Karpas-422 (cell line): ENCODE measurements at regions not wholly inside any gene's neighbourhood (a gene's known extent, or its start where the extent isn't known, plus 50 kb on each side); places are given as distances from the start of the nearest gene placed in this dataset.

Experiments
- DNase-seq: peaks from one replicate; pipeline ENCODE4 v3.0.0-alpha.2; 2015
- H2AFZ ChIP-seq: fragments of 200-600 bp; sonication (generic); 2 replicates; pipeline ENCODE4 v1.6.1; 2014; ENCODE audit warnings: antibody characterized with exemption, low read length, mixed read lengths
- H3K27ac ChIP-seq: fragments of 200-600 bp; sonication (generic); 2 replicates; pipeline ENCODE4 v1.5.1; 2014; ENCODE audit warnings: mild to moderate bottlenecking, low read length, moderate library complexity
- H3K27me3 ChIP-seq: fragments of 200-600 bp; sonication (generic); 2 replicates; pipeline ENCODE4 v1.6.1; 2014; ENCODE audit warnings: low read length, mixed read lengths
- H3K36me3 ChIP-seq: fragments of 200-600 bp; sonication (generic); 2 replicates; pipeline ENCODE4 v1.6.1; 2014; ENCODE audit warnings: low read length, mixed read lengths; ENCODE audit not compliant: insufficient read depth
- H3K4me1 ChIP-seq: fragments of 200-600 bp; sonication (generic); 2 replicates; pipeline ENCODE4 v1.6.1; 2014; ENCODE audit warnings: mild to moderate bottlenecking, low read length, mixed read lengths
- H3K4me2 ChIP-seq: fragments of 200-600 bp; sonication (generic); 2 replicates; pipeline ENCODE4 v1.6.1; 2014; ENCODE audit warnings: low read length, low read depth, mild to moderate bottlenecking; ENCODE audit not compliant: poor library complexity, severe bottlenecking
- H3K4me3 ChIP-seq: fragments of 200-600 bp; sonication (generic); 2 replicates; pipeline ENCODE4 v1.5.1; 2014; ENCODE audit warnings: mild to moderate bottlenecking, antibody characterized with exemption, low read length, mixed read lengths
- H3K79me2 ChIP-seq: fragments of 200-600 bp; sonication (generic); 2 replicates; pipeline ENCODE4 v1.6.1; 2014; ENCODE audit warnings: mild to moderate bottlenecking, low read length, mixed read lengths
- H3K9ac ChIP-seq: fragments of 200-600 bp; sonication (generic); 2 replicates; pipeline ENCODE4 v1.6.0; 2014; ENCODE audit warnings: low read length
- H3K9me2 ChIP-seq: fragments of 200-600 bp; sonication (generic), shearing (Covaris generic); replicated peaks from 2 replicates; pipeline ENCODE4 v1.6.0; 2014; ENCODE audit warnings: mild to moderate bottlenecking, low read length, moderate library complexity; ENCODE audit not compliant: insufficient read depth
- H3K9me3 ChIP-seq: fragments of 300-700, 200-600 bp; sonication (generic); 2 replicates; pipeline ENCODE4 v1.6.1; 2014; ENCODE audit warnings: low read length, mixed read lengths
- H4K20me1 ChIP-seq: fragments of 200-600 bp; sonication (generic); 2 replicates; pipeline ENCODE4 v1.6.1; 2014; ENCODE audit warnings: mild to moderate bottlenecking, antibody characterized with exemption, low read length, low read depth; ENCODE audit not compliant: insufficient read depth

DNA sequence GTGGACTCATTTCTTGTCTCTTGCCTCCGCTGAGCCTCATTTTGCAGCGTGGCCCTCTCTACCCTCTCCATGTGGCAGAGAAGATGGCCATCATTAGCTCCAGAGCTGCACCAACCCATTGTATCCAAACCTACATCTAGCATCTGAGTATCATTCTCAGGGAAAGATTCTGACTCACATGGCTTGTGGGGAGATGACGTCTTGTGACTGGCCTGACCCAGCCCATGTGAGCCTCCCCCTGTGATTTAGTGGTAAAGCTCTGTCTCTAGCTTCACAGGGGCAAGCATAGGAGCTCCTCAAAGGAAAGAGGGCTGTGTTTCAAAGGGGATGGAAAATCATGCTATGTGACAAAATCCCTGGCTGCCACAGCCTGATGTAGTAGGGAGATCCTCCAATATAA, 87.4 kb upstream of the RBMS1 start:
- no peaks in the 10 kb centered on the region for H3K27me3 ChIP-seq

DNA sequence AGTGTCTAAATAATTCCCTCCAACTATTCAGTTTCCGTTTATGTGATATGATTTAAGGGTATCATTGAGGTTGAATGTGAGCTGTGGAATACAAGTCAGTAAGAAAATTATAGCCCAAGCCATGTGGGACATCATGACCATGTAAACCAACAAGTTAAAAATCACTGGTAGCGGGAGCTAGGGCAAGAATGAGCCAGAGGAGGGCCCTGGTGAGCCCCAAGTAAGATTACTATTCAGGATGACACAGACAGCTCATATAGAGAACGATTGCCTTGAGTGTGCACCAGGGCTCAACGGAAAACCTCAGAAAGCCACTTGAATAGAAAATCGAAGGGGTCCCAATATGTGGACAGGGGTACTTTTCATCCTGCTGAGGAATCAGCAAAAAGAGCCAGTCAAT, 87.8 kb upstream of the RBMS1 start:
- no peaks in the 10 kb centered on the region for H3K27me3 ChIP-seq
- H3K4me3 ChIP-seq: no peak overlapping the region
- H3K4me2 ChIP-seq: no peak overlapping the region
- H3K27ac ChIP-seq: no peak overlapping the region
- no peaks in the 10 kb centered on the region for H3K9me3 ChIP-seq
- H3K36me3 ChIP-seq: no peaks in the 10 kb centered on the region
- no peaks in the 10 kb centered on the region for H3K4me1 ChIP-seq
- no peak overlapping the region for H2AFZ ChIP-seq
- no peaks in the 10 kb centered on the region for H4K20me1 ChIP-seq
- H3K9me2 ChIP-seq: no peaks in the 10 kb centered on the region
- DNase-seq: peak; percentile 60
- no peak overlapping the region for H3K9ac ChIP-seq
- no peaks in the 10 kb centered on the region for H3K79me2 ChIP-seq

More for the DNA sequence above, 87.4 kb upstream of the RBMS1 start:
- no peak for DNase-seq
- H2AFZ ChIP-seq: no peak overlapping the region
- H3K27ac ChIP-seq: no peak overlapping the region
- H3K4me2 ChIP-seq: no peak overlapping the region
- H3K9ac ChIP-seq: no peak overlapping the region
- no peaks in the 10 kb centered on the region for H3K79me2 ChIP-seq
- no peaks in the 10 kb centered on the region for H3K36me3 ChIP-seq
- no peaks in the 10 kb centered on the region for H4K20me1 ChIP-seq
- H3K9me2 ChIP-seq: no peaks in the 10 kb centered on the region
- H3K4me3 ChIP-seq: no peak overlapping the region
- no peaks in the 10 kb centered on the region for H3K4me1 ChIP-seq
- no peaks in the 10 kb centered on the region for H3K9me3 ChIP-seq

- Histone ChIP-seq H3K36me3 (no peaks in the 10 kb centered on the region), H3K79me2 (no peaks in the 10 kb centered on the region), H3K4me3 (no peak overlapping the region), H3K4me2 (no peak overlapping the region), H3K27ac (no peak overlapping the region), H3K9me2 (no peaks in the 10 kb centered on the region), H3K27me3 (no peaks in the 10 kb centered on the region), H3K4me1 (no peaks in the 10 kb centered on the region), H3K9ac (no peak overlapping the region), H3K9me3 (no peaks in the 10 kb centered on the region), H4K20me1 (no peaks in the 10 kb centered on the region), H2AFZ (no peak overlapping the region)
- no peak for DNase-seq
Observed at GRCh38 chr2:160582081-160582480, 88.5 kb upstream of the RBMS1 start.

GRCh38 chr2:160582490-160583145, 89.0 kb upstream of the RBMS1 start:
- H2AFZ ChIP-seq: no peak overlapping the region
- no peak for DNase-seq
- H3K4me2 ChIP-seq: no peak overlapping the region
- H3K27ac ChIP-seq: no peak overlapping the region
- H3K9me2 ChIP-seq: no peaks in the 10 kb centered on the region
- no peak overlapping the region for H3K9ac ChIP-seq
- no peaks in the 10 kb centered on the region for H3K79me2 ChIP-seq
- no peaks in the 10 kb centered on the region for H3K27me3 ChIP-seq
- no peak overlapping the region for H3K4me3 ChIP-seq
- H4K20me1 ChIP-seq: no peaks in the 10 kb centered on the region
- H3K36me3 ChIP-seq: no peaks in the 10 kb centered on the region
- no peaks in the 10 kb centered on the region for H3K9me3 ChIP-seq
- H3K4me1 ChIP-seq: no peaks in the 10 kb centered on the region

DNA sequence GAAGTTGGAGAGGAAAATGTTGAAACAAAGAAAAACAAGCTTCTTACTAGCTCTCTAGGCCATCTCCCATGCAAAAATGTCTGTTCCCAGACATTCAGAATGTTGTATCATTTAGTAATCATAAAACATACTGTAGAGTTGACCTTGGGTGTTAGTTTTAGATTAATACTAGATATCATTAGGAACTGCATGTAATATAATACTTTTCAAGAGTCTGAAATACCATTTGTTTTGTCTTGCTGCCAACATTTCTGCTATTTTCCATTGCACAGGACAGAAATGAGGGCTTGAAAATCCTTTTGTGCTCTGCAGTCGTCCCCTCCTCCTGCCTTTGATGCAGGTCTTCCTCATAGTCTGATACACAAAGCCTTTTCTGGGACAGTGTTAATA, 89.5 kb upstream of the RBMS1 start:
- Histone ChIP-seq H3K79me2 (no peaks in the 10 kb centered on the region), H2AFZ (no peak overlapping the region), H3K36me3 (no peaks in the 10 kb centered on the region), H3K27me3 (no peaks in the 10 kb centered on the region), H3K9ac (no peak overlapping the region), H3K4me2 (no peak overlapping the region), H3K9me2 (no peaks in the 10 kb centered on the region), H4K20me1 (no peaks in the 10 kb centered on the region), H3K4me3 (no peak overlapping the region), H3K27ac (no peak overlapping the region), H3K4me1 (no peaks in the 10 kb centered on the region), H3K9me3 (no peaks in the 10 kb centered on the region)
- no peak for DNase-seq

DNA sequence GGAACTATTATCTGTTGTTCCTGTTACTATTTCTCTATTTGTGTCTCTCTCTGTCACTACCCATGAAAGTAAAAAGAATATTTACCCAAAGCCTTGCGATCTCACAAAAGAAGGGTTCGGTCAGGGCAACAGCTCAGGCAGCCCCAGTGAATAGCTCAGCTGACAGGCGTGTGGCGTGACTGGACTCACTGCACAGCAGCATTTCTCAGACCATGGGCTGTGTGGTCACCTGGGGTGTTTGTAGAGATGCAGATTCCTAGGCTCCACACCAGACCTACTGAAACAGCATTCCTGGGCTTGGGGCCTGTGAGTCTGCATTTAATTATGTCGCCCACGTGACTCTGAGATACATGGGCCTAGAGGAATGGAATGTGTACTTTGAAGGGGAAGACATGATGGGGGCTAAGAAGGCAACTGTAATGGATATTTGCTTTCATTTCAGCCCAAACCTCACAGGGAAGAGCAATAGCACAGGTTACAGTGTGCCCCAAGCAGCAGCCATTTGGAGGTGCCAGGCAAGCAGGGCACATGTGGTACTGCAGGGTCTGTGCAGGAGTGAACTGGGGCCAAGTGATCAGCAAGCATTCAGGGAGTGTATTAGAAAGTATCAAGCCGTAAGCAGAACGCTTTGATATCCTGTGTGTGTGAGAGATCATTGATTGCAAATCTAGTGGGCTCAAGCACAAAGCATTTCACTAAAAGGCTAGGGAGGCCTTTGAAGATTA, 90.4 kb upstream of the RBMS1 start:
- Histone ChIP-seq H4K20me1 (no peaks in the 10 kb centered on the region), H3K4me3 (no peak overlapping the region), H3K27ac (no peak overlapping the region), H3K27me3 (no peaks in the 10 kb centered on the region), H3K9me2 (no peaks in the 10 kb centered on the region), H3K4me1 (no peaks in the 10 kb centered on the region), H2AFZ (no peak overlapping the region), H3K4me2 (no peak overlapping the region), H3K36me3 (no peaks in the 10 kb centered on the region), H3K79me2 (no peaks in the 10 kb centered on the region), H3K9me3 (no peaks in the 10 kb centered on the region), H3K9ac (no peak overlapping the region)
- DNase-seq: no peak

DNA sequence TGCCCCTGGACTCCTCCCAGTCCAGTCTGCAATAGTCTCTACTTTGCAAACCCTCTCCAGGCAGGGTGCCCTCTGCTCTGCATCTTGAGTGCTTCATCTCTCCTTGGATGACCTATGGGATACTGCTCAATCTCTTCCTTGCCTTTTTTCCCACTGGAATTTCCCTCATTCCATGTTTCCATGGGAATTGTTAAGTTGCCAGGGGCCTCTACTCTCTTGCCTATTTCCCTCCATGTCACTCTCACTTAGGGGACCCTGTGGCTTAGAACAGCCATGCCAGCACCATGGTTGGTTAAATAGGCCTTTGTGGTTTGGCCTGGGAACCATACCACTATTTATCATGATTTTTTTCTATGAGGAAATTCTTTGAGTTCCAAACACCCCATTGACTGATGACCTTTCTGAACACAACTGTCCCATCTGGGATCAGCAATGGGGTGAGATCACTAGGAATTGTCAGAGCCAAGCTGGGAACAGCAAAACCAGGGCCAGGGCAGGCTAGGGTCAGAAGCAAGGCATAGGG, 91.4 kb upstream of the RBMS1 start:
- no peak for DNase-seq
- no peak overlapping the region for H3K9ac ChIP-seq

GRCh38 chr2:160590664-160591063, 97.1 kb upstream of the RBMS1 start:
- H3K4me2 ChIP-seq: no peak overlapping the region
- H3K79me2 ChIP-seq: no peaks in the 10 kb centered on the region
- peaks cover 3% of the 10 kb centered on the region; the same call in 1 of the 2 replicates for H3K9me3 ChIP-seq
- H3K9ac ChIP-seq: no peak overlapping the region
- no peaks in the 10 kb centered on the region for H3K9me2 ChIP-seq
- H3K27ac ChIP-seq: no peak overlapping the region
- no peak for DNase-seq
- no peaks in the 10 kb centered on the region for H3K4me1 ChIP-seq
- no peak overlapping the region for H3K4me3 ChIP-seq
- H4K20me1 ChIP-seq: no peaks in the 10 kb centered on the region
- H2AFZ ChIP-seq: no peak overlapping the region
- H3K36me3 ChIP-seq: no peaks in the 10 kb centered on the region
- H3K27me3 ChIP-seq: no peaks in the 10 kb centered on the region

More for the DNA sequence above, 91.4 kb upstream of the RBMS1 start:
- H3K9me2 ChIP-seq: no peaks in the 10 kb centered on the region
- no peaks in the 10 kb centered on the region for H3K79me2 ChIP-seq
- H3K4me2 ChIP-seq: no peak overlapping the region
- H3K4me1 ChIP-seq: no peaks in the 10 kb centered on the region
- H3K9me3 ChIP-seq: no peaks in the 10 kb centered on the region
- H3K27ac ChIP-seq: no peak overlapping the region
- H3K4me3 ChIP-seq: no peak overlapping the region
- H3K27me3 ChIP-seq: no peaks in the 10 kb centered on the region
- no peaks in the 10 kb centered on the region for H4K20me1 ChIP-seq
- H2AFZ ChIP-seq: no peak overlapping the region
- H3K36me3 ChIP-seq: no peaks in the 10 kb centered on the region
